ENCODE measurements at regions not wholly inside any gene's neighbourhood (a gene's known extent, or its start where the extent isn't known, plus 50 kb on each side); places are given as distances from the start of the nearest gene placed in this dataset.

DNA sequence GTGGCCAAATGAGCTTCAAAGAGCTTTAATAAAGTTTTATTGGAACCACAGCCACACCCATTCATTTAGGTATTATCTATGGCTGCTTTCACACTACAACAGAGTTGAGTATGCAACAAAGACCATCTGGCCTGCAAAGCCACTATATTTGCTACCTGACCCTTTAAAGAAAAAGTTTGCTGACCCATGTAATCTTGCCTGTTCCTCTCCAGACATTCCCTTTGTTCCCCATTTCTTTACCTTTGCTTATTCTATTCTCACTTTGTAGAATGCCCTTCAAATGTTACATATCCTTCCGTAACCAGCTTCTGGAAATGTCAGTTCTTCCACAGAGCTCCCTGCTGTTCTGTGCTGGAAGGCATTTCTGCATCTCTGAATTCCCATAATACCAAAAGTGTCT lies 320.2 kb downstream of the TLE1 start:
- Histone ChIP-seq H3K4me1 (no peaks in the 10 kb centered on the region), H3K36me3 (no peaks in the 10 kb centered on the region), H3K9me3 (peaks cover 0 to 20% of the 10 kb centered on the region in 2 donors), H3K27ac (no peak overlapping the region), H3K4me3 (no peak overlapping the region), H3K27me3 (no peaks in the 10 kb centered on the region)
- DNase-seq: no peak
- ATAC-seq: no peak
- TF ChIP-seq, protein P1, sequence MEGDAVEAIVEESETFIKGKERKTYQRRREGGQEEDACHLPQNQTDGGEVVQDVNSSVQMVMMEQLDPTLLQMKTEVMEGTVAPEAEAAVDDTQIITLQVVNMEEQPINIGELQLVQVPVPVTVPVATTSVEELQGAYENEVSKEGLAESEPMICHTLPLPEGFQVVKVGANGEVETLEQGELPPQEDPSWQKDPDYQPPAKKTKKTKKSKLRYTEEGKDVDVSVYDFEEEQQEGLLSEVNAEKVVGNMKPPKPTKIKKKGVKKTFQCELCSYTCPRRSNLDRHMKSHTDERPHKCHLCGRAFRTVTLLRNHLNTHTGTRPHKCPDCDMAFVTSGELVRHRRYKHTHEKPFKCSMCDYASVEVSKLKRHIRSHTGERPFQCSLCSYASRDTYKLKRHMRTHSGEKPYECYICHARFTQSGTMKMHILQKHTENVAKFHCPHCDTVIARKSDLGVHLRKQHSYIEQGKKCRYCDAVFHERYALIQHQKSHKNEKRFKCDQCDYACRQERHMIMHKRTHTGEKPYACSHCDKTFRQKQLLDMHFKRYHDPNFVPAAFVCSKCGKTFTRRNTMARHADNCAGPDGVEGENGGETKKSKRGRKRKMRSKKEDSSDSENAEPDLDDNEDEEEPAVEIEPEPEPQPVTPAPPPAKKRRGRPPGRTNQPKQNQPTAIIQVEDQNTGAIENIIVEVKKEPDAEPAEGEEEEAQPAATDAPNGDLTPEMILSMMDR (IDR thresholded peaks at IDR 0.05): no peak
- intact Hi-C loops (cut with DNase I): no loop called here

- TF ChIP-seq, protein P1 (IDR thresholded peaks at IDR 0.05): no peak
- peaks cover 0 to 21% of the 10 kb centered on the region in 2 donors for H3K9me3 ChIP-seq
- no peak overlapping the region for H3K27ac ChIP-seq
- intact Hi-C loops (cut with DNase I): no loop called here
- H3K27me3 ChIP-seq: no peaks in the 10 kb centered on the region
- DNase-seq: no peak
- no peak overlapping the region for H3K4me3 ChIP-seq
- H3K36me3 ChIP-seq: no peaks in the 10 kb centered on the region
- ATAC-seq: no peak
- H3K4me1 ChIP-seq: no peaks in the 10 kb centered on the region
These were observed 325.3 kb downstream of the TLE1 start for GRCh38 chr9:81363916-81364480.

- no peak for ATAC-seq
- Histone ChIP-seq H3K36me3 (no peaks in the 10 kb centered on the region), H3K9me3 (peaks cover 0 to 21% of the 10 kb centered on the region in 2 donors), H3K4me3 (no peak overlapping the region), H3K4me1 (no peaks in the 10 kb centered on the region), H3K27ac (no peak overlapping the region), H3K27me3 (no peaks in the 10 kb centered on the region)
- DNase-seq: no peak
- TF ChIP-seq, protein P1 (IDR thresholded peaks at IDR 0.05): no peak
- intact Hi-C loops (cut with DNase I): no loop called here
These were observed 328.1 kb downstream of the TLE1 start for GRCh38 chr9:81361296-81361695.

DNA sequence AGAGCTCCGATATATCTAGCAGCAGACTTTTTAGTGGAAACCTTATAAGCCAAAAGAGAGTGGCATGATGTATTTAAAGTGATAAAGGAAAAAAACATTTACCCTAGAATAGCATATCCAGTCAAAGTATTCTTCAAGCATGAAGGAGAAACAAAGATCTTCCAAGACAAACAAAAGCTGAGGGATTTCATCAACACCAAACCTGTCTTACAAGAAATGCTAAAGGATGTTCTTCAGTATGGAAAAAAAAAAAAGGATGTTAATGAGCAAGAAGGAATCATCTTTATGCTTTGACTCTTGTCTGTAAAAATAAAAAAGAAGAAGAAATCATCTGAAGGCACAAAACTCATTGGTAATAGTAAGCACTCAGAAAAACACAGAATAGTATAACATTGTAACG lies 338.2 kb downstream of the TLE1 start:
- ATAC-seq (no peak), DNase-seq (no peak)
- no peaks in the 10 kb centered on the region for H3K36me3 ChIP-seq
- TF ChIP-seq, protein P1 (IDR thresholded peaks at IDR 0.05): no peak
- no peaks in the 10 kb centered on the region for H3K4me1 ChIP-seq
- no peaks in the 10 kb centered on the region for H3K27me3 ChIP-seq
- intact Hi-C loops (cut with DNase I): no loop called here
- no peak overlapping the region for H3K27ac ChIP-seq
- no peaks in the 10 kb centered on the region for H3K9me3 ChIP-seq
- H3K4me3 ChIP-seq: no peak overlapping the region

DNA sequence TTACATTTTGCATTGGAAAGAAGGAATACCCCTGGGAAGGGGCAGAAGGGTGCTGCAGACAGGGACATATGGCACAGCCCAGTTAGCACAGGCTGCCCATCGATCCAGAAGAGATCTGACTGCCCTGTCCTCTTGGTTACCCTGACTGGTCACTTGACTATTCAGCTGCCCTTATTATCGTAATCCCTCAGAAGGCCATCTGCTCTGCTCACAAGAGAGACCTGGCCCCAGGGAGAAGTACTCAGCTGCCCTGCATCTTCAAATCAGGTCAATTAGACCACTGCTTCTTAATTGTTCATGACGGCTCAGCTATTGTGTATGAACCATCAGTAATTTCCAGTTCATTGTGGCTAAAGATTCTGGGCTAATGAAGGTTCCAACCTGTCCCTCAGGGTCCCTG lies 345.0 kb downstream of the TLE1 start:
- TF ChIP-seq, protein P1 (IDR thresholded peaks at IDR 0.05): no peak
- Histone ChIP-seq H3K4me3 (no peak overlapping the region), H3K9me3 (no peaks in the 10 kb centered on the region), H3K4me1 (no peaks in the 10 kb centered on the region), H3K27me3 (no peaks in the 10 kb centered on the region), H3K36me3 (no peaks in the 10 kb centered on the region), H3K27ac (no peak overlapping the region)
- ATAC-seq: no peak
- no peak for DNase-seq
- intact Hi-C loops (cut with DNase I): no loop called here

Measured in left lung (tissue), 4 donors.